ENCODE measurements at regions not wholly inside any gene's neighbourhood (a gene's known extent, or its start where the extent isn't known, plus 50 kb on each side); places are given as distances from the start of the nearest gene placed in this dataset.
A peak's percentile ranks its signal among the peaks of the same experiment; 100 is the strongest.

- no peak for TF ChIP-seq POLR2A (IDR thresholded peaks at IDR 0.05; ENCODE audit: low read depth, low read length)
- TF ChIP-seq SPI1 (IDR thresholded peaks at IDR 0.05; ENCODE audit: low read depth, low read length), result no peak
- no peak for TF ChIP-seq POU2F2 (IDR thresholded peaks at IDR 0.05; ENCODE audit: low read depth, low read length)
- no peak for TF ChIP-seq POLR2AphosphoS5 (IDR thresholded peaks at IDR 0.05; ENCODE audit: low read depth, low read length)
- no peak for TF ChIP-seq PAX5 (IDR thresholded peaks at IDR 0.05; ENCODE audit: insufficient read depth, low read length, severe bottlenecking)
- TF ChIP-seq TAF1 (IDR thresholded peaks at IDR 0.05; ENCODE audit: low read depth, low read length), result no peak
- DNase-seq (ENCODE audit: insufficient read length, low spot score) (no peak), FAIRE-seq (no peak)
These were observed 171.1 kb downstream of the SALL1 start for GRCh38 chr16:50979806-50980620.

GRCh38 chr16:50977138-50977537 lies 173.9 kb downstream of the SALL1 start:
- no peak for DNase-seq (ENCODE audit: insufficient read length, low spot score)
- TF ChIP-seq TAF1 (IDR thresholded peaks at IDR 0.05; ENCODE audit: low read depth, low read length) (no peak), PAX5 (IDR thresholded peaks at IDR 0.05; ENCODE audit: insufficient read depth, low read length, severe bottlenecking) (no peak), POLR2A (IDR thresholded peaks at IDR 0.05; ENCODE audit: low read depth, low read length) (no peak), POLR2AphosphoS5 (IDR thresholded peaks at IDR 0.05; ENCODE audit: low read depth, low read length) (no peak), POU2F2 (IDR thresholded peaks at IDR 0.05; ENCODE audit: low read depth, low read length) (no peak), SPI1 (IDR thresholded peaks at IDR 0.05; ENCODE audit: low read depth, low read length) (no peak)
- FAIRE-seq, result no peak

GRCh38 chr16:50974438-50975036 lies 176.5 kb downstream of the SALL1 start:
- DNase-seq (ENCODE audit: insufficient read length, low spot score), result no peak

GRCh38 chr16:50972876-50973275 lies 178.2 kb downstream of the SALL1 start:
- FAIRE-seq, result no peak
- no peak for DNase-seq (ENCODE audit: insufficient read length, low spot score)
- no peak for TF ChIP-seq TAF1 (IDR thresholded peaks at IDR 0.05; ENCODE audit: low read depth, low read length)
- TF ChIP-seq PAX5 (IDR thresholded peaks at IDR 0.05; ENCODE audit: insufficient read depth, low read length, severe bottlenecking), result no peak
- no peak for TF ChIP-seq POU2F2 (IDR thresholded peaks at IDR 0.05; ENCODE audit: low read depth, low read length)

More at GRCh38 chr16:50974438-50975036, 176.5 kb downstream of the SALL1 start:
- TF ChIP-seq TAF1 (IDR thresholded peaks at IDR 0.05; ENCODE audit: low read depth, low read length) (no peak), POU2F2 (IDR thresholded peaks at IDR 0.05; ENCODE audit: low read depth, low read length) (no peak)
- no peak for FAIRE-seq

DNA sequence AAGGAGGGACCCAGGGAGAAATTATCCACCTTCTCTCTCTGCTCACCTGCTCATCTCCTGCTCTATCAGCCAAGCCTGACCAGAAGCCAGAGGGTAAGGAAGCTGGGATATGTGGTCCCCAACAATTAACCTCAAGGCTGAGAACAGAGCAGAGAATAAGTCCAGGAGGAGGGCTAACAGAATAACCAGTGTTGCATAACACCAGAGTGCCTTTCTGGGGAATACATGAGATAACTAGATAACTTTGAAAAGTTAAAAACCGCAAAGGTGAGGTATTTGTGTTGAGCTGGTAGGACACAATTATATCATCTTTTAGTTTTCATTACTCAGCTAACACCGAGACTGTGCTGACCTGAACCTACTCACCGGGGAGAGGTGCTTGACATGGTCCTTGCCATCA lies 180.8 kb downstream of the SALL1 start:
- no peak for TF ChIP-seq PAX5 (IDR thresholded peaks at IDR 0.05; ENCODE audit: insufficient read depth, low read length, severe bottlenecking)
- no peak for TF ChIP-seq SPI1 (IDR thresholded peaks at IDR 0.05; ENCODE audit: low read depth, low read length)
- no peak for TF ChIP-seq POU2F2 (IDR thresholded peaks at IDR 0.05; ENCODE audit: low read depth, low read length)
- no peak for TF ChIP-seq TAF1 (IDR thresholded peaks at IDR 0.05; ENCODE audit: low read depth, low read length)
- TF ChIP-seq POLR2AphosphoS5 (IDR thresholded peaks at IDR 0.05; ENCODE audit: low read depth, low read length), result no peak
- no peak for TF ChIP-seq POLR2A (IDR thresholded peaks at IDR 0.05; ENCODE audit: low read depth, low read length)
- FAIRE-seq (no peak), DNase-seq (ENCODE audit: insufficient read length, low spot score) (no peak)

- no peak for FAIRE-seq
- no peak for TF ChIP-seq POLR2A (IDR thresholded peaks at IDR 0.05; ENCODE audit: low read depth, low read length)
- TF ChIP-seq SPI1 (IDR thresholded peaks at IDR 0.05; ENCODE audit: low read depth, low read length), result peak; percentile 89
These were observed 183.1 kb downstream of the SALL1 start for GRCh38 chr16:50967827-50968612.

GRCh38 chr16:50964491-50964890 lies 186.6 kb downstream of the SALL1 start:
- DNase-seq (ENCODE audit: insufficient read length, low spot score), result no peak
- TF ChIP-seq SPI1 (IDR thresholded peaks at IDR 0.05; ENCODE audit: low read depth, low read length), result no peak
- no peak for TF ChIP-seq POLR2A (IDR thresholded peaks at IDR 0.05; ENCODE audit: low read depth, low read length)
- no peak for TF ChIP-seq POLR2AphosphoS5 (IDR thresholded peaks at IDR 0.05; ENCODE audit: low read depth, low read length)
- TF ChIP-seq PAX5 (IDR thresholded peaks at IDR 0.05; ENCODE audit: insufficient read depth, low read length, severe bottlenecking), result no peak
- no peak for TF ChIP-seq POU2F2 (IDR thresholded peaks at IDR 0.05; ENCODE audit: low read depth, low read length)
- no peak for TF ChIP-seq TAF1 (IDR thresholded peaks at IDR 0.05; ENCODE audit: low read depth, low read length)
- FAIRE-seq, result no peak

More at GRCh38 chr16:50967827-50968612, 183.1 kb downstream of the SALL1 start:
- DNase-seq (ENCODE audit: insufficient read length, low spot score), result peak; percentile 17

DNA sequence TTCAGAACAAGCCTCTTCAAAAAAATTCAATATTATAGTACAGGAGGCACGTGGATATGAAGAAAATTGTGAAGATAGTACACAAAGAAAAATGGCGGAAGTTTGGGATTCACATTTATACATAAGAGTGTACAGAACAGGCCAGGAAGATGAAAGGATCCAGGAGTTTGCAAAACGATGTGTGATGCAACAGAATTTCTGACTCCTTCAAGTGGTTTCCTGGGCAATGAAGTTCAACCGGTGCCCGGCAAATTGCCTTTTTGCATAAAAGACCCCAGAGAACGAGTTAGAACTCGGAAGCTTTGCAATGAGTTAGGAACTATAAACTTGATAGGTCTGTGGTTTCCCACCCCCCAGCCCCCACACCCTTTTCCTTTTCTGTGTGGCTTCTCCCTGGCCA lies 189.1 kb downstream of the SALL1 start:
- TF ChIP-seq POLR2A (IDR thresholded peaks at IDR 0.05; ENCODE audit: low read depth, low read length) (no peak), TAF1 (IDR thresholded peaks at IDR 0.05; ENCODE audit: low read depth, low read length) (no peak), SPI1 (IDR thresholded peaks at IDR 0.05; ENCODE audit: low read depth, low read length) (no peak), PAX5 (IDR thresholded peaks at IDR 0.05; ENCODE audit: insufficient read depth, low read length, severe bottlenecking) (no peak), POLR2AphosphoS5 (IDR thresholded peaks at IDR 0.05; ENCODE audit: low read depth, low read length) (no peak), POU2F2 (IDR thresholded peaks at IDR 0.05; ENCODE audit: low read depth, low read length) (no peak)
- DNase-seq (ENCODE audit: insufficient read length, low spot score) (no peak), FAIRE-seq (no peak)

DNA sequence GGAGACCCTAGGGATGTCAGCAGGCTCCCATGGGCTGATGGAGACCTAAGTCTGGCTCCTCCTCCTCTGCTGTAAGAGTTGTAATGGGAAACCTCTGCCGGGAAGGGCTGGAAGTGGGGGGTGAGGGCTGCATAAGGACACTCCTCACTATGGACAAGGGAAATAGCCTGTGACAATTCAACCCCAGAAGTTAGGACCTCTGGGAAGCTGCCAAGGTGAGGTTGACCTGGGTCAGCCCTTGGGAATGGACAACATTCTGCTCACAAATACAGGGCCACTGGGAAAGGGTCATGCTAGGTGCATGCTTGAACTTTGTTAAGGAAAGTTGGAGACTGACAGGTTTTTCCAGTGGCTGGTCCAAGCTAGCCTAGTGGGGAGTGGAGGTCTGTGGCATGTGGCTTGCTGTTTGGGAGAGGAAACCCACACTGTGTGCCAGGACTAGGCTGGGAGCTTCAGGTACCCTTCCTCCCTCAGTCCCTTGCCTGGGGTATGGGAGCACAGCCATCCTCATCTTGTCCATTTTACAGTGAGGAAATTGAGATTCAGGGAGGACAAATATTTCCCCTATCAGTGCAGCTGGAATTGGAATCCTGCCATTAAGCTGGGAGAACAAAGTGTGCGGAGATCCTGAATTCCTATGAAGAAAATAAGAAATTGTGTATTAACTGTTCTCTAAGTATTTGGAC lies 190.4 kb downstream of the SALL1 start:
- TF ChIP-seq SPI1 (IDR thresholded peaks at IDR 0.05; ENCODE audit: low read depth, low read length), result no peak
- no peak for TF ChIP-seq TAF1 (IDR thresholded peaks at IDR 0.05; ENCODE audit: low read depth, low read length)
- no peak for TF ChIP-seq POLR2A (IDR thresholded peaks at IDR 0.05; ENCODE audit: low read depth, low read length)
- no peak for TF ChIP-seq POLR2AphosphoS5 (IDR thresholded peaks at IDR 0.05; ENCODE audit: low read depth, low read length)
- TF ChIP-seq PAX5 (IDR thresholded peaks at IDR 0.05; ENCODE audit: insufficient read depth, low read length, severe bottlenecking), result no peak
- TF ChIP-seq POU2F2 (IDR thresholded peaks at IDR 0.05; ENCODE audit: low read depth, low read length), result no peak
- FAIRE-seq (no peak), DNase-seq (ENCODE audit: insufficient read length, low spot score) (no peak)
